SIG-M5 treated with dmso at 0.1 percent for 504 hours (cell line): ENCODE measurements at regions not wholly inside any gene's neighbourhood (a gene's known extent, or its start where the extent isn't known, plus 50 kb on each side); places are given as distances from the start of the nearest gene placed in this dataset.
"Not testable (repeated sequence)": the region's sequence is repeated elsewhere in the genome, so short reads cannot be mapped to it uniquely, and the experiment has no call there.

Experiments used
- DNase-seq: peaks from one replicate; lab custom pipeline; 2025; ENCODE audit not compliant: unreplicated experiment; lab: John Stamatoyannopoulos, UW

- DNase-seq: no peak
Measured at GRCh38 chrX:13518126-13518525, 51.3 kb upstream of the EGFL6 start.

GRCh38 chrX:13515211-13515930, 54.0 kb upstream of the EGFL6 start:
- DNase-seq: no peak

- DNase-seq: no peak
Measured at GRCh38 chrX:13511944-13512330, 57.5 kb upstream of the EGFL6 start.

GRCh38 chrX:13511241-13511943, 58.0 kb upstream of the EGFL6 start:
- no peak for DNase-seq

- no peak for DNase-seq
Measured at GRCh38 chrX:13507893-13508292, 61.5 kb upstream of the EGFL6 start.

GRCh38 chrX:13506574-13506973, 62.8 kb upstream of the EGFL6 start:
- peak; percentile 19 for DNase-seq

GRCh38 chrX:13502590-13502989, 66.8 kb upstream of the EGFL6 start:
- DNase-seq: no peak

- no peak for DNase-seq
Measured at GRCh38 chrX:13499736-13500135, 69.7 kb upstream of the EGFL6 start.

GRCh38 chrX:13498238-13498637, 71.2 kb upstream of the EGFL6 start:
- no peak for DNase-seq

- no peak for DNase-seq
Measured at GRCh38 chrX:13495232-13495631, 74.2 kb upstream of the EGFL6 start.

- DNase-seq: no peak
Measured at GRCh38 chrX:13494562-13494961, 74.8 kb upstream of the EGFL6 start.

- no peak for DNase-seq
Measured at GRCh38 chrX:13493659-13494058, 75.7 kb upstream of the EGFL6 start.

- no peak for DNase-seq
Measured at GRCh38 chrX:13492286-13492685, 77.1 kb upstream of the EGFL6 start.

GRCh38 chrX:13491061-13491460, 78.3 kb upstream of the EGFL6 start:
- peak; percentile 79 for DNase-seq

GRCh38 chrX:13489454-13489853, 79.9 kb upstream of the EGFL6 start:
- DNase-seq: no peak

GRCh38 chrX:13487731-13488505, 81.5 kb upstream of the EGFL6 start:
- peak; percentile 63 for DNase-seq

- no peak for DNase-seq
Measured at GRCh38 chrX:13485167-13485566, 84.2 kb upstream of the EGFL6 start.

- no peak for DNase-seq
Measured at GRCh38 chrX:13483773-13484172, 85.6 kb upstream of the EGFL6 start.

GRCh38 chrX:13482746-13483541, 86.5 kb upstream of the EGFL6 start:
- DNase-seq: no peak

GRCh38 chrX:13480780-13481179, 88.6 kb upstream of the EGFL6 start:
- DNase-seq: not testable (repeated sequence)

- DNase-seq: no peak
Measured at GRCh38 chrX:13479452-13479813, 90.0 kb upstream of the EGFL6 start.
